DOHH2 (cell line): ENCODE measurements at regions not wholly inside any gene's neighbourhood (a gene's known extent, or its start where the extent isn't known, plus 50 kb on each side); places are given as distances from the start of the nearest gene placed in this dataset.

Experiments
- H3F3A ChIP-seq: fragments of 200-600 bp; sonication (generic), shearing (Covaris generic); 2 replicates; pipeline ENCODE4 v1.6.0; 2016; ENCODE audit warnings: antibody characterized with exemption, mild to moderate bottlenecking; ENCODE audit not compliant: control insufficient read depth, insufficient read depth
- H3K27ac ChIP-seq: fragments of 200-600 bp; sonication (generic); 2 replicates; pipeline ENCODE4 v1.5.1; 2014; ENCODE audit warnings: low read depth, mild to moderate bottlenecking, low read length, moderate library complexity
- H3K27me3 ChIP-seq: fragments of 200-600 bp; sonication (generic); 2 replicates; pipeline ENCODE4 v1.6.1; 2014; ENCODE audit warnings: mild to moderate bottlenecking, low read length, mixed read lengths; ENCODE audit not compliant: control insufficient read depth
- H3K36me3 ChIP-seq: fragments of 200-600 bp; sonication (generic); 2 replicates; pipeline ENCODE4 v1.6.1; 2014; ENCODE audit warnings: mild to moderate bottlenecking, low read length, moderate library complexity, mixed read lengths; ENCODE audit not compliant: control insufficient read depth
- H3K4me1 ChIP-seq: fragments of 200-600 bp; sonication (generic); 2 replicates; pipeline ENCODE4 v1.6.1; 2014; ENCODE audit warnings: mild to moderate bottlenecking, low read length, mixed read lengths; ENCODE audit not compliant: control insufficient read depth
- H3K4me2 ChIP-seq: fragments of 200-600 bp; sonication (generic); 2 replicates; pipeline ENCODE4 v1.6.0; 2014; ENCODE audit warnings: mild to moderate bottlenecking, low read length, moderate library complexity
- H3K4me3 ChIP-seq: fragments of 200-600 bp; sonication (generic); 2 replicates; pipeline ENCODE4 v1.5.1; 2014; ENCODE audit warnings: mild to moderate bottlenecking, low read length, mixed read lengths
- H3K79me2 ChIP-seq: fragments of 200-600 bp; sonication (generic); 2 replicates; pipeline ENCODE4 v1.6.1; 2014; ENCODE audit warnings: mild to moderate bottlenecking, low read length, mixed read lengths; ENCODE audit not compliant: control insufficient read depth
- H3K9me2 ChIP-seq: fragments of 200-600 bp; sonication (generic); replicated peaks from 2 replicates; pipeline ENCODE4 v1.6.1; 2014; ENCODE audit warnings: mild to moderate bottlenecking, low read length, mixed read lengths; ENCODE audit not compliant: control insufficient read depth
- H3K9me3 ChIP-seq: fragments of 200-600 bp; sonication (generic); 2 replicates; pipeline ENCODE4 v1.6.1; 2014; ENCODE audit warnings: antibody characterized with exemption, low read length, mixed read lengths; ENCODE audit not compliant: control insufficient read depth, insufficient read depth
- H4K20me1 ChIP-seq: fragments of 200-600 bp; sonication (generic); 2 replicates; pipeline ENCODE4 v1.6.0; 2014; ENCODE audit warnings: low read depth, mild to moderate bottlenecking, antibody characterized with exemption, low read length, moderate library complexity; ENCODE audit not compliant: control insufficient read depth, insufficient read depth
- CTCF ChIP-seq: fragments of 200-600 bp; sonication (generic); IDR thresholded peaks from one replicate; pipeline ENCODE4 v1.5.1; 2014; ENCODE audit warnings: antibody characterized with exemption, mild to moderate bottlenecking, low read depth, low read length; ENCODE audit not compliant: poor library complexity, severe bottlenecking
- EZH2phosphoT487 ChIP-seq: fragments of 200-600 bp; sonication (generic); IDR thresholded peaks from 2 replicates; pipeline ENCODE4 v1.6.1; 2017; ENCODE audit warnings: borderline replicate concordance, mild to moderate bottlenecking, antibody characterized with exemption, low read length, moderate library complexity, mixed read lengths

- Histone ChIP-seq H3K36me3 (no peaks in the 10 kb centered on the region), H3K9me2 (no peaks in the 10 kb centered on the region), H3K27me3 (no peaks in the 10 kb centered on the region), H4K20me1 (no peaks in the 10 kb centered on the region), H3K4me3 (no peak overlapping the region), H3K9me3 (no peaks in the 10 kb centered on the region), H3F3A (no peaks in the 10 kb centered on the region), H3K4me1 (no peaks in the 10 kb centered on the region), H3K4me2 (no peak overlapping the region), H3K27ac (no peak overlapping the region), H3K79me2 (no peaks in the 10 kb centered on the region)
- TF ChIP-seq EZH2phosphoT487 = no peak
- no peak for TF ChIP-seq CTCF
Measured at GRCh38 chr2:226680719-226681118, 118.9 kb downstream of the IRS1 start.

- no peaks in the 10 kb centered on the region for H4K20me1 ChIP-seq
- H3K4me2 ChIP-seq = no peak overlapping the region
- H3F3A ChIP-seq = no peaks in the 10 kb centered on the region
- no peaks in the 10 kb centered on the region for H3K36me3 ChIP-seq
- no peak overlapping the region for H3K4me3 ChIP-seq
- TF ChIP-seq CTCF = no peak
- TF ChIP-seq EZH2phosphoT487 = no peak
- H3K9me2 ChIP-seq = no peaks in the 10 kb centered on the region
- H3K27me3 ChIP-seq = no peaks in the 10 kb centered on the region
- no peaks in the 10 kb centered on the region for H3K9me3 ChIP-seq
- no peaks in the 10 kb centered on the region for H3K79me2 ChIP-seq
- H3K4me1 ChIP-seq = no peaks in the 10 kb centered on the region
- no peak overlapping the region for H3K27ac ChIP-seq
Measured at GRCh38 chr2:226679389-226680065, 120.1 kb downstream of the IRS1 start.

- H3K4me1 ChIP-seq = no peaks in the 10 kb centered on the region
- no peak overlapping the region for H3K4me2 ChIP-seq
- H3K27me3 ChIP-seq = no peaks in the 10 kb centered on the region
- no peaks in the 10 kb centered on the region for H3K9me3 ChIP-seq
- H3K4me3 ChIP-seq = no peak overlapping the region
- TF ChIP-seq CTCF = no peak
- no peak for TF ChIP-seq EZH2phosphoT487
- H3K79me2 ChIP-seq = no peaks in the 10 kb centered on the region
- no peaks in the 10 kb centered on the region for H4K20me1 ChIP-seq
- no peaks in the 10 kb centered on the region for H3K9me2 ChIP-seq
- H3K36me3 ChIP-seq = no peaks in the 10 kb centered on the region
- H3K27ac ChIP-seq = no peak overlapping the region
- H3F3A ChIP-seq = no peaks in the 10 kb centered on the region
Measured at GRCh38 chr2:226678422-226678821, 121.2 kb downstream of the IRS1 start.
